Osteocyte (in vitro differentiated cells): ENCODE measurements at regions not wholly inside any gene's neighbourhood (a gene's known extent, or its start where the extent isn't known, plus 50 kb on each side); places are given as distances from the start of the nearest gene placed in this dataset.
"Not testable (repeated sequence)": the region's sequence is repeated elsewhere in the genome, so short reads cannot be mapped to it uniquely, and the experiment has no call there.

ENCODE experiments used
- DNase-seq: peaks from one replicate; pipeline ENCODE4 v3.0.0; 2021; ENCODE audit warnings: mixed read lengths; ENCODE audit not compliant: unreplicated experiment; ENCODE audit errors: extremely low spot score
- H3K27ac Mint-ChIP-seq: one replicate; pipeline ENCODE4 v1.8.0; 2021; ENCODE audit warnings: mild to moderate bottlenecking, mixed read lengths; ENCODE audit not compliant: unreplicated experiment
- H3K27me3 Mint-ChIP-seq: one replicate; pipeline ENCODE4 v1.8.0; 2021; ENCODE audit warnings: mixed read lengths; ENCODE audit not compliant: unreplicated experiment
- H3K36me3 Mint-ChIP-seq: one replicate; pipeline ENCODE4 v1.8.0; 2021; ENCODE audit warnings: mixed read lengths; ENCODE audit not compliant: unreplicated experiment
- H3K4me1 Mint-ChIP-seq: one replicate; pipeline ENCODE4 v1.8.0; 2021; ENCODE audit warnings: mixed read lengths; ENCODE audit not compliant: unreplicated experiment
- H3K4me3 Mint-ChIP-seq: one replicate; pipeline ENCODE4 v1.8.0; 2021; ENCODE audit warnings: mild to moderate bottlenecking, moderate library complexity, mixed read lengths; ENCODE audit not compliant: unreplicated experiment
- H3K9me3 Mint-ChIP-seq: one replicate; pipeline ENCODE4 v1.8.0; 2021; ENCODE audit warnings: mixed read lengths; ENCODE audit not compliant: unreplicated experiment
- TF ChIP-seq, protein P1 (sequence below): fragments of 200-600 bp; sonication (generic); IDR thresholded peaks from 2 replicates; pipeline ENCODE4 v1.5.0; 2021; ENCODE audit warnings: antibody characterized with exemption, mild to moderate bottlenecking, moderate library complexity

DNA sequence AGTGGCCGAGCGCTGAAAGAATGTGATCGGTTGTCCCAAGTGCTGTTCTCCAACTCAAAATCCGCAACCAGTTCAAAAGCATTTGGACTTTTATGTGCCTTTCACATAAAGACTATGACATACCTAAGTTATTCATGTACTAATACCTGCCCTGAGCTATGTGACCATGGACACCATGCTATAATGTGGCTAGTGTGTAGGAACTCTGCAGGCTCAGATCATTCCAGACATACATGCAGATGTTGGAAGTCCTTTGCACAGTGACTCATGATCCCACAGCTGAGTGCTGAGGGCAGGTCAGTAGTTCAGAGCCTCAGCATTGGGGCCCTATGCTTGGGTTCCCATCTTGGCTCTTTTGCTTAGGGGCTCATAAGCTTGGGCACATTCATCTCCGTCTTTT is 95.4 kb downstream of the IGLL1 start:
- H3K4me3 Mint-ChIP-seq = no peak overlapping the region
- no peaks in the 10 kb centered on the region for H3K9me3 Mint-ChIP-seq
- no peaks in the 10 kb centered on the region for H3K36me3 Mint-ChIP-seq
- H3K27ac Mint-ChIP-seq = no peak overlapping the region
- H3K27me3 Mint-ChIP-seq = peaks cover 50% of the 10 kb centered on the region
- TF ChIP-seq, protein P1, sequence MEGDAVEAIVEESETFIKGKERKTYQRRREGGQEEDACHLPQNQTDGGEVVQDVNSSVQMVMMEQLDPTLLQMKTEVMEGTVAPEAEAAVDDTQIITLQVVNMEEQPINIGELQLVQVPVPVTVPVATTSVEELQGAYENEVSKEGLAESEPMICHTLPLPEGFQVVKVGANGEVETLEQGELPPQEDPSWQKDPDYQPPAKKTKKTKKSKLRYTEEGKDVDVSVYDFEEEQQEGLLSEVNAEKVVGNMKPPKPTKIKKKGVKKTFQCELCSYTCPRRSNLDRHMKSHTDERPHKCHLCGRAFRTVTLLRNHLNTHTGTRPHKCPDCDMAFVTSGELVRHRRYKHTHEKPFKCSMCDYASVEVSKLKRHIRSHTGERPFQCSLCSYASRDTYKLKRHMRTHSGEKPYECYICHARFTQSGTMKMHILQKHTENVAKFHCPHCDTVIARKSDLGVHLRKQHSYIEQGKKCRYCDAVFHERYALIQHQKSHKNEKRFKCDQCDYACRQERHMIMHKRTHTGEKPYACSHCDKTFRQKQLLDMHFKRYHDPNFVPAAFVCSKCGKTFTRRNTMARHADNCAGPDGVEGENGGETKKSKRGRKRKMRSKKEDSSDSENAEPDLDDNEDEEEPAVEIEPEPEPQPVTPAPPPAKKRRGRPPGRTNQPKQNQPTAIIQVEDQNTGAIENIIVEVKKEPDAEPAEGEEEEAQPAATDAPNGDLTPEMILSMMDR = no peak
- no peaks in the 10 kb centered on the region for H3K4me1 Mint-ChIP-seq
- no peak for DNase-seq

DNA sequence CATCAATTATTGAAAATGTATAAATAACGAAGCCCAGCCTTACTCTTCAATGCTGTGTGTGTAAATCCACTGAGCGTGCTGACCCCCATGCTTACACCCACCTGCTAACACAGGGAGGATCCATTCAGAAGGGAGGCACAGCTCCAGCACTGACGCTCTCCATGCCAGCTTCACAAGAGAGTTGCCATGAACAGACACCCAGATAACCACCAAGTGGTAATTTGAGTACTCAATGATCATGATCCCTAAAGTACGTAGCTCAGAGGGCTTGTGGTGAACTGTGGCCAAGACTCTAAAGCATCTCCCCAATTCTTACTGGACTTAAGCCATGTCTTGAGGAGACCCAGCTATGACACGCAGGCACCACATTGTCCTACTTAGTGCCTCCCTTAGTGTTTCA is 98.7 kb downstream of the IGLL1 start:
- no peak for DNase-seq
- peaks cover 13% of the 10 kb centered on the region for H3K9me3 Mint-ChIP-seq
- TF ChIP-seq, protein P1 = no peak
- no peak overlapping the region for H3K27ac Mint-ChIP-seq
- no peak overlapping the region for H3K4me3 Mint-ChIP-seq
- H3K36me3 Mint-ChIP-seq = no peaks in the 10 kb centered on the region
- no peaks in the 10 kb centered on the region for H3K4me1 Mint-ChIP-seq
- peaks cover 40% of the 10 kb centered on the region for H3K27me3 Mint-ChIP-seq

DNA sequence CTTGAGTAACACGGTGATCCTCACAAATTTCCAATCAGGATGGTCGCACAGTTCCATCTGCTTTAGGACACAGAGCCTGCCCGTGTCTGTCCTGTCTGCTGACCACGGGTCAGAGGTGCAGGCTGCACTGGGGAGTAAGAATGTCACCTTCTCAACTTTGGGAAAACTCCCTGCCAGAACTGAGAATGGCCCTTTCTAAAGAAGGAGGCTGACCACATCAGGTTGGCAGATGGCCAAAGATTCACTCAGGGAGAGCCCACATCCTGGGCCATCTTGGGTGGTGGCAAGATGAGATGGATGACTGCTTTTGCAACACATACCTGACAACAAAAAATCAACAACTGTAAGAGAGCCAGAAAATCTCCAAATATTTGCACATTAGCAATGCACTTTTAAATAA is 101.9 kb downstream of the IGLL1 start:
- Mint-ChIP-seq H3K9me3 (peaks cover 13% of the 10 kb centered on the region), H3K27me3 (peaks cover 23% of the 10 kb centered on the region), H3K27ac (no peak overlapping the region), H3K36me3 (no peaks in the 10 kb centered on the region), H3K4me3 (no peak overlapping the region), H3K4me1 (no peaks in the 10 kb centered on the region)
- TF ChIP-seq, protein P1 = no peak
- DNase-seq = no peak

DNA sequence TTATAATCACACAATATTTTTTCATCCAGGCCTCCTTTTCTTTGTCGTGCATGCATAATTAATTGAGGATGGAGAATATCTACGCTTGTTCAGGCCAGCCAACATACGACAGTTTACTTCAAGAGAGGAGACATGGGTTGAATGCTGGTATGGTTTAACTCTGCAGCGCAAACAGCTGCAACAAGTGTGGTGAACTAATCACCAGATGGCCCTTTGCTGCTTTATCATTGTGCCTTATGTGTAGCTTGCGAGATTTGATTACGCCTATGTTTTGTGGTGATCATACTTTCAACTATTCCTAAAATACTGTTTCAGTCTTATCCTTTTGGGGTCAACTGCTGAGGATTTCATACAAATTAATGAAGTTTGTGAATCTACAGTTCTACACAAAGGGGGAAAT is 105.6 kb downstream of the IGLL1 start:
- H3K4me1 Mint-ChIP-seq, DNase-seq: not testable (repeated sequence)

DNA sequence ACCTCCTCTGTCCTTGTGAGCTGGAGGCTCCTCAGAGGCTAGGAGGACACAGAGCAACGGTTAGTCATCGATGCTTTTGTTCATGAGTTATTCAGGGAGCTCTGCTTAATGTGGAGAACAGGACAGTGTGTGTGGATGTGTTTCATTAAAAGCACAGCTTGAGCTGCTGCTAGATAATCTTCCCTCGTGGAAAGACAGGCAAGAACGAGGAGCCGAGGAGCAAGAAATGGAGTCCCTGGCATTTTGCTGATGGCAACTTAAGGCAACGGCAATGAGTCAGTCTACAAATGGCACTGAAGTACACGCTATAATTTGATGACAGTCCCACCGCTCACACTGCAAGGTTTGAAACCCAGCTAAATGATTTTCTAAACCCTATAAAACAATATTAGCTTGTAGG is 106.2 kb downstream of the IGLL1 start:
- H3K27ac Mint-ChIP-seq = no peak overlapping the region
- no peak for DNase-seq
- H3K4me3 Mint-ChIP-seq = no peak overlapping the region
- H3K36me3 Mint-ChIP-seq = no peaks in the 10 kb centered on the region
- H3K9me3 Mint-ChIP-seq = peaks cover 9% of the 10 kb centered on the region
- H3K4me1 Mint-ChIP-seq = peaks cover 4% of the 10 kb centered on the region
- TF ChIP-seq, protein P1 = no peak
- peaks cover 4% of the 10 kb centered on the region for H3K27me3 Mint-ChIP-seq

More for the DNA sequence above, 105.6 kb downstream of the IGLL1 start:
- not testable (repeated sequence) for H3K4me3 Mint-ChIP-seq, H3K36me3 Mint-ChIP-seq, H3K27ac Mint-ChIP-seq, H3K27me3 Mint-ChIP-seq
- H3K9me3 Mint-ChIP-seq = peaks cover 13% of the 10 kb centered on the region

DNA sequence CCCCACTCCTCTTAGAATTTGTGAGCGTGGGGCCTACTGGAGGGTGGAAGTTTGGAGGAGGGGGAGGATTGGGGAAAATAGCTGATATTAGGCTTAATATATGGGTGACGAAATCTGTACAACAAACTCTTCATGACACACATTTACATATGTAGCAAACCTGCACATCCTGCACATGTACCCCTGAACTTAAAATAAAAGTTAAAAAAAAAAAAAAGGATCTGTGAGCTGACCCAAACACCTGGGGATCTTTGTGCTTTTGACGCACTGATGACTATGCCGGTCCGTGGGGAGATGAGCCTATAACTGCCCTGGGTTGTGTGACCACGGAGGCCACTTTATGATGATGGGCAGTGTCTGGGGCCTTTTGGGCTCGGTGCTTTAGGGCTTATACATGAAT is 107.7 kb downstream of the IGLL1 start:
- not testable (repeated sequence) for H3K27ac Mint-ChIP-seq, H3K27me3 Mint-ChIP-seq, H3K4me3 Mint-ChIP-seq, H3K9me3 Mint-ChIP-seq, H3K36me3 Mint-ChIP-seq, DNase-seq, H3K4me1 Mint-ChIP-seq
